GM20000 (cell line): ENCODE measurements at regions not wholly inside any gene's neighbourhood (a gene's known extent, or its start where the extent isn't known, plus 50 kb on each side); places are given as distances from the start of the nearest gene placed in this dataset.
"Not testable (repeated sequence)": the region's sequence is repeated elsewhere in the genome, so short reads cannot be mapped to it uniquely, and the experiment has no call there.

Experiments
- DNase-seq: peaks from one replicate; pipeline ENCODE4 v3.0.0; 2012; ENCODE audit warnings: low spot score
- TF ChIP-seq, protein P1 (sequence below): IDR thresholded peaks from 2 replicates; pipeline ENCODE4 v1.5.1; 2012; ENCODE audit warnings: mild to moderate bottlenecking, control low read depth; ENCODE audit errors: extremely low read depth, missing control alignments

DNA sequence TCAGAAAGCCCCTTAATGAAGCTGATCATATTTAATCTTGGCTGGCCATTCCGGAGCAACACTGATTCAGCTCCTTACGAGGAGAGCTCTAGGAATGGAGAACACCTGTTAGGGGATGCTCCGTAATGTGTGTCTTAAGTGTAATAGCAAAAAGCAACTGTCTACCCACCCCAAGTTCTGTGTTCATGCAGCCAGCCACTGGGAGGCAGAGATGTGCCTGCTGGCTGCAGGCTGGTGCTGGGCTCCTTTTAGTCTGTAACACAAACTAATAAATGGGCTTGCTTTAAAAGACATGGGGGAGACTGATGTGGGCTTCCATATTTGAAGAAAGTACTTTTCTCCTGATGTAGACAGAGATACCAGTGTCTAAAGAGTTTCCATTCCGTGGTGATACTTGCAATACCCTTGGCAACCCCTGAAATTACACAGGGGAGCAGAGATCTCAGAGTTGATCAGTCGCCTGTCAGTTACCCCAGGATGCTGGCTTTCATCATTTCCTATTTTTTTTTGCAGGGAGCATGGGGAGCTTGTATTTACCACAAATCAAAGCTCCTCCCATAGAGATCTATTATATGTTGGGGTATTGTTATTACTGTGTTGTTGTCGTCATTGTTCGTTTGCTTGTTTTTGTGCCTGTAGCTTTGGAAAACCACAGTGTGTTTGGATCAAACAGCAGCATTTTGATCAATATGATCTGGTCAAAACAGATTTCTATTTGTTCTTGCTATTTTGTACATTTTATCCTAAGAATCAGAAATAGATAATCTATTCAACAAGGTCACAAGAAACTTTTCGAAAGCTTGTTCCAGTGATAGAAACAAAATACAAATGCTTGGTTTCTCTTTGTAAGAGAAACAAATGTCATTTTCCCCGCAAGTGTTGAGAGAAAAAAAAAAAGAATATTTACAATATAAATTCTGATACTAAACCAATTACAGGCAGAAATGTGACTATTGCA lies 65.8 kb downstream of the MTX3 start:
- TF ChIP-seq, protein P1, sequence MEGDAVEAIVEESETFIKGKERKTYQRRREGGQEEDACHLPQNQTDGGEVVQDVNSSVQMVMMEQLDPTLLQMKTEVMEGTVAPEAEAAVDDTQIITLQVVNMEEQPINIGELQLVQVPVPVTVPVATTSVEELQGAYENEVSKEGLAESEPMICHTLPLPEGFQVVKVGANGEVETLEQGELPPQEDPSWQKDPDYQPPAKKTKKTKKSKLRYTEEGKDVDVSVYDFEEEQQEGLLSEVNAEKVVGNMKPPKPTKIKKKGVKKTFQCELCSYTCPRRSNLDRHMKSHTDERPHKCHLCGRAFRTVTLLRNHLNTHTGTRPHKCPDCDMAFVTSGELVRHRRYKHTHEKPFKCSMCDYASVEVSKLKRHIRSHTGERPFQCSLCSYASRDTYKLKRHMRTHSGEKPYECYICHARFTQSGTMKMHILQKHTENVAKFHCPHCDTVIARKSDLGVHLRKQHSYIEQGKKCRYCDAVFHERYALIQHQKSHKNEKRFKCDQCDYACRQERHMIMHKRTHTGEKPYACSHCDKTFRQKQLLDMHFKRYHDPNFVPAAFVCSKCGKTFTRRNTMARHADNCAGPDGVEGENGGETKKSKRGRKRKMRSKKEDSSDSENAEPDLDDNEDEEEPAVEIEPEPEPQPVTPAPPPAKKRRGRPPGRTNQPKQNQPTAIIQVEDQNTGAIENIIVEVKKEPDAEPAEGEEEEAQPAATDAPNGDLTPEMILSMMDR: no peak
- peak; percentile 11 for DNase-seq

DNA sequence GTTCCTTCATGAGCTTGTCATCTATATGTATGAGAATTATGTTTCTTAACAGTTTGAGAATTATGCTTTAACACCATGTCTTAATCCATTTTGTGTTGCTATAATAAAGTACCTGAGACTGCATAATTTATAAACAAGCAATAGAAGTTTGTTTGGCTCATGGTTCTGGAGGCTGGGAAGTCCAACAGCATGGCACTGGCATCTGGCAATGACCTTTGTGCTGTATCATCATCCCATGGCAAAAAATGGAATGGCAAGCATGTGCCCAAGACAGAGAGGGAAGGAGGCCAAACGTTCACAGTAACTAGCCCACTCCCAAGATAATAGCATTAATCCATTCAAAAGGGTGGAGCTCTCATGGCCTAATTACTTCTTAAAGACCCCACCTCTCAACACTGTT lies 67.6 kb downstream of the MTX3 start:
- no peak for DNase-seq
- TF ChIP-seq, protein P1: no peak

DNA sequence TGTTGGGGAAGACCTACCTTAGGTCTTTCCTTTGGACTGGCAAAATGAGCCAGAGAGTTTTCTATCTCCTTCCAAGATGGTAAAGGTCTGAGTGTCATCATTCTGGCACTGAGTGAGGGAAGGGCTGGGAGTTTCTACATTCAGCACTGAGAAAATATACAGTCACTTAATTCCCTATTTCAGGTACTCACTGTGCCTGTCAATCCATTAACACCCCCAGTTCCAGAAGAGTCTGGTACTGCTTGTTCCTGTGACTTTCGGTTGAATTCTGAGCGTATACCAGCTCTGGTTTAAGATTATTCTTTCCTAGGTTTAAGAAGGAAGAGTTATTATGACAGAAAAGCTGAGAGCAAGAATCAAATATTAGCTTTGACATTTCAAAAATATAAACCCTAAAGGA lies 68.4 kb downstream of the MTX3 start:
- no peak for DNase-seq
- TF ChIP-seq, protein P1: no peak

DNA sequence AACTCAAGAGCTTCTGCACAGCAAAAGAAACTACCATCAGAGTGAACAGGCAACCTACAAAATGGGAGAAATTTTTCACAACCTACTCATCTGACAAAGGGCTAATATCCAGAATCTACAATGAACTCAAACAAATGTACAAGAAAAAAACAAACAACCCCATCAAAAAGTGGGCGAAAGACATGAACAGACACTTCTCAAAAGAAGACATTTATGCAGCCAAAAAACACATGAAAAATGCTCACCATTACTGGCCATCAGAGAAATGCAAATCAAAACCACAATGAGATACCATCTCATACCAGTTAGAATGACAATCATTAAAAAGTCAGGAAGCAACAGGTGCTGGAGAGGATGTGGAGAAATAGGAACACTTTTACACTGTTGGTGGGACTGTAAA lies 83.6 kb downstream of the MTX3 start:
- DNase-seq: not testable (repeated sequence)

DNA sequence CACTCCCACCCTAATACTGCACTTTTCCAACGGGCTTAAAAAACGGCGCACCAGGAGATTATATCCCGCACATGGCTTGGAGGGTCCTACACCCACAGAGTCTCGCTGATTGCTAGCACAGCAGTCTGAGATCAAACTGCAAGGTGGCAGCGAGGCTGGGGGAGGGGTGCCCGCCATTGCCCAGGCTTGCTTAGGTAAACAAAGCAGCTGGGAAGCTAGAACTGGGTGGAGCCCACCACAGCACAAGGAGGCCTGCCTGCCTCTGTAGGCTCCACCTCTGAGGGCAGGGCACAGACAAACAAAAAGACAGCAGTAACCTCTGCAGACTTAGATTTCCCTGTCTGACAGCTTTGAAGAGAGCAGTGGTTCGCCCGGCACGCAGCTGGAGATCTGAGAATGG lies 88.5 kb downstream of the MTX3 start:
- not testable (repeated sequence) for DNase-seq

DNA sequence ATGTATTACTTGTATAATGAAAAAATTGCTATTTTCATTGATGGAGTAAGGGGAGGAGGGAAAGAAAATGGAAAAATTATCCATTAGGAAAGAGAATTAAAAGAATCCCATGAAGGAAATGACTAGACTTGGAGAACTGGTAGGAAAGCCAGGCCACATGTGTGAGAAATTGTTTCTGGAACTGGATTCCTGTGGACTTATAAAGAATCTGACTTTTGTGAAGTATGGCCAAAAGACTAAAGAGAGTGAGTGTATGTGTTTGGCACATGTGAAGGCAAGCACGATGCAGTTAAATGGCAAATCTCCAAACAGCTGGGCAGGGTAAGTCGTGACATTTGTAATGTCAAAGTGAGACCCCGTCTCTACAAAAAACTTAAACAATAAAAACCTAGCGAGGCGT lies 89.4 kb downstream of the MTX3 start:
- TF ChIP-seq, protein P1: no peak
- DNase-seq: no peak

DNA sequence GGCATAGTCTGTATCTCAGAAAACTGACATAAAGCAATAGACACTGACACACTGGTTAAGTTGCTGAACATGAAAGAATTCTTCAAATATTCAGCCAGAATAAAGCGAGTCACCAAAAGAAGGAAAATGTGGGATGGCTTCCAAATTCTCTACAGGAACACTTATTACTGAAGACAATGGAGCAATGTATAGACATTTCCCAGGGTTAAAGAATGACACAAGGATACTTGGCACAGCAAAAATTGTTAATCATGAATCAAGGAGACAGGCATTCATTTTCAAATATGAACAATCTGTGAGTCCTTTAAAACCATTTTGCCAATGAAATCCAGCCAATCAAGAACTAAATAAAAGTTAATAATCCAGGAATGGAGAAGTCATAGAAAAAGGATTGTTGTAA lies 92.5 kb downstream of the MTX3 start:
- no peak for DNase-seq
- TF ChIP-seq, protein P1: no peak

DNA sequence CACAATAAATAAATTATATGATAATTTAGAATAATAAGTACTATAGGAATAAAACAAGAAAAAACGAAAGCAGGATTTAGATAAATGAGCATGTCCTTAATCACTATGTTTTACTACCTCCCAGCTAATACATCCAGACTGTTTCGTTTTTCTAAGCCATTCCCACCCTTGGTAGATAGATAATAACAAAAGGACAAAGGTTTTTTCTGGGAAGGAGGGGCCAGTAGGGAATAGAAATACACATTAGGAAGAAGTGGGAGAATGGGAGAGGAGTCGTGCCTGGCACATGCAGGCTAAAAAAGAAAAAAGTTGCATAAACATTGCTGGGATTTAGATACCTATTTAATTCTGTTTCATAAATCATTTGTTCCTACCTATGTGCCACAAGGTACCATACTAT lies 97.1 kb downstream of the MTX3 start:
- no peak for DNase-seq
- TF ChIP-seq, protein P1: no peak
